ENCODE measurements at regions not wholly inside any gene's neighbourhood (a gene's known extent, or its start where the extent isn't known, plus 50 kb on each side); places are given as distances from the start of the nearest gene placed in this dataset.

DNA sequence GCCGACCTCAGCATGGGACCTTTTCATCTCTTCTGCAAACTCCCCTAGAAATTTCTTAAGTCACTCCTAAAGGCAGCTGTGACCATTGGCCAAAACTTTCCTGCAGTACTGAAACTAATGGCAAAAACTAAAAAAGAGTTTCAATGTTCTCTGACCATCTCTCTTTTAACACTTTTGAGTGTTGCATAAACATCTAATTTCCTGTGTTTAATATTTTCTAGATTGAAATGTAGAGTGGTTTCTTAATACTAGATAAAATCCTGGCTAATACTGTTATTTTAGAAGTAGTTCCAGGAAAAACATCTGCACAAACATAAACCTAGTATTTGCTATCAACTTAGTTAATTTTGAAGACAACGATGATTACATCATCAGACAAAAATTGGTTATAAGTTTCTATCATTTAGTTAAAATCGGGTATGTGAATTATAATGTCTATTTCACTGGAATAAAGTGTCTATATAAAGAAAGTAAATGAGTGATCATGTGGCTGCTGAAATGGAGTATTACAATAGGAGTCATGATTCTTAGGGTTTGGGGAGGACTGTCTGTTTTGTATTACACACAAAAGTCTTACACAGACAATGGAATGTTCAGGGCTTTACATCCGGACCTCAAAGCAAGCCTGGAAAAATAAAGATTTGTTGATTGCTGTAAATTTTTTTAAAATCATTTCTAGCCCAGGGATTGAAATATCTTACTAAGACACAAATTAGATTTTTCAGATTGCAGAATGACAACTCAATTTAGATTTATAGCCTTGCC, 1323.4 kb downstream of the C4orf33 start:
- Histone ChIP-seq H3K27me3 (ENCODE audit: control insufficient read depth in 2 of 2, insufficient read depth in 1 of 2, low read length in 1 of 2) (no peaks in the 10 kb centered on the region), H3K27ac (ENCODE audit: low read depth in 1 of 2, low read length in 1 of 2) (no peak overlapping the region), H3K4me3 (ENCODE audit: low read length in 2 of 2) (no peak overlapping the region), H3K4me1 (ENCODE audit: control insufficient read depth in 2 of 2, insufficient read depth in 2 of 2, low read length in 2 of 2) (no peaks in the 10 kb centered on the region), H3K9me3 (ENCODE audit: control insufficient read depth in 2 of 2, insufficient read depth in 1 of 2, low read length in 1 of 2) (no peaks in the 10 kb centered on the region), H3K36me3 (ENCODE audit: control insufficient read depth in 2 of 2, insufficient read depth in 2 of 2, low read length in 1 of 2) (no peaks in the 10 kb centered on the region)
- DNase-seq (ENCODE audit: low read depth in 6 of 9, low spot score in 9 of 9), result no peak
- 82% methylated on average over 4 of the region's 4 CpGs for WGBS

DNA sequence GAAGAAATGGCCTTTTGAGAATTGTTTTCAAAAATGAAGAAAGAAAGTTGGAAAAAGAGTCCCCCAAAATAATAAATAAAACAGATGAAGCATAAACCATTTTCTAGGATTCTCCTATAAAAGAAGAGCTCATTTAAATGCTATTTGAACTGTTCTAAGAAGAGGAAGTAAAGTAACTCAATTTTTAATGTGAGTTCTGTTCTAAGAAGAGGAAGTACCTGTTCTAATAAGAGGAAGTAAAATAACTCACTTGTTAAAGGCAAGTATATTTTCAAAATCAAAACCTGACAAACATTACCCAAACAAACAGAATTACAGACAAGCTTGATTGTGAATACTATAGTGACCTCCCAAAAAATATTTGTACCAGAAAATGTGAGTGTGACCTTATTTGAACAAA, 1326.3 kb downstream of the C4orf33 start:
- Histone ChIP-seq H3K36me3 (ENCODE audit: control insufficient read depth in 2 of 2, insufficient read depth in 2 of 2, low read length in 1 of 2) (no peaks in the 10 kb centered on the region), H3K27ac (ENCODE audit: low read depth in 1 of 2, low read length in 1 of 2) (no peak overlapping the region), H3K4me3 (ENCODE audit: low read length in 2 of 2) (no peak overlapping the region), H3K4me1 (ENCODE audit: control insufficient read depth in 2 of 2, insufficient read depth in 2 of 2, low read length in 2 of 2) (no peaks in the 10 kb centered on the region), H3K27me3 (ENCODE audit: control insufficient read depth in 2 of 2, insufficient read depth in 1 of 2, low read length in 1 of 2) (no peaks in the 10 kb centered on the region), H3K9me3 (ENCODE audit: control insufficient read depth in 2 of 2, insufficient read depth in 1 of 2, low read length in 1 of 2) (no peaks in the 10 kb centered on the region)
- no peak for DNase-seq (ENCODE audit: low read depth in 6 of 9, low spot score in 9 of 9)

DNA sequence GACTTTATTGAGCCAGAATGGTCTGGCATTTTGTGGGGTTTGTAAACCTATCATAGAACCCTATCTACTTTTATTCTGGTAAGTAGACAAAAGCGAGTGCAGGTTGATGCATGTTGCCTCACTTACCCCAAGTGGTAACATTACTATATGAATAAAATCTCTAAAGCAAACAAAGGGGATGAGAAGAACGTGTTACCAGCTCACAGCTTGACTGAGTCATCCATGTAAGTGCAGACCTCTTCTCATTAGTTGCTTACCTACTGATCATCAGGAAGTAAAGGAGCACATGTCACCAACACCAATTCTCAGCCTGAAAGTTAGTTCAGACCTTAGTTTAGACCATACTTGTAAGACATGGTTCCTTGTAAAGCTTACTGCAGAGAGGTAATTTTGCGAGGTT, 1328.3 kb downstream of the C4orf33 start:
- Histone ChIP-seq H3K4me3 (ENCODE audit: low read length in 2 of 2) (no peak overlapping the region), H3K4me1 (ENCODE audit: control insufficient read depth in 2 of 2, insufficient read depth in 2 of 2, low read length in 2 of 2) (no peaks in the 10 kb centered on the region), H3K27me3 (ENCODE audit: control insufficient read depth in 2 of 2, insufficient read depth in 1 of 2, low read length in 1 of 2) (no peaks in the 10 kb centered on the region), H3K27ac (ENCODE audit: low read depth in 1 of 2, low read length in 1 of 2) (no peak overlapping the region), H3K36me3 (ENCODE audit: control insufficient read depth in 2 of 2, insufficient read depth in 2 of 2, low read length in 1 of 2) (no peaks in the 10 kb centered on the region), H3K9me3 (ENCODE audit: control insufficient read depth in 2 of 2, insufficient read depth in 1 of 2, low read length in 1 of 2) (no peaks in the 10 kb centered on the region)
- WGBS, result 92% methylated on average over 3 of the region's 3 CpGs
- no peak for DNase-seq (ENCODE audit: low read depth in 6 of 9, low spot score in 9 of 9)

DNA sequence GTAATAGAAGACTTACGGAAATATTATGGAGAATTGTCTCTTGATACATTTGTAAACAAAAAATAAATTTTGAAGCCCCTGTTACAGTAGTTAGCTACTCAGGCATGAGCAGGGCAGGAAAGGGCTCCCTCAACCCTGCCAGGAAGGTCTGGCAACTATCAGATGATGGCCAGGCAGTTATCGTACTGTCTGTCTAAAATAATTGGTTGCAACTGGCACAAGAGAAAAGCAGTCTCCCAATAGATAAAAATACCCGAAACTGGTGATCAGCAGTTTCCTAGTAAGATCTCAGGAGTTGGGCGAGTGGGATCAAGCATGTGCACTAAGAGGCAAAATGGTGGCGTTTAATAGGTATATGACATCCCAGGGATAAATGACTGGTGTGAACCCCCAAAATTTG, 1336.3 kb downstream of the C4orf33 start:
- no peak for DNase-seq (ENCODE audit: low read depth in 6 of 9, low spot score in 9 of 9)
- Histone ChIP-seq H3K36me3 (ENCODE audit: control insufficient read depth in 2 of 2, insufficient read depth in 2 of 2, low read length in 1 of 2) (no peaks in the 10 kb centered on the region), H3K27ac (ENCODE audit: low read depth in 1 of 2, low read length in 1 of 2) (no peak overlapping the region), H3K9me3 (ENCODE audit: control insufficient read depth in 2 of 2, insufficient read depth in 1 of 2, low read length in 1 of 2) (no peaks in the 10 kb centered on the region), H3K4me1 (ENCODE audit: control insufficient read depth in 2 of 2, insufficient read depth in 2 of 2, low read length in 2 of 2) (no peaks in the 10 kb centered on the region), H3K4me3 (ENCODE audit: low read length in 2 of 2) (no peak overlapping the region), H3K27me3 (ENCODE audit: control insufficient read depth in 2 of 2, insufficient read depth in 1 of 2, low read length in 1 of 2) (no peaks in the 10 kb centered on the region)
- 93% methylated on average over 5 of the region's 5 CpGs for WGBS

DNA sequence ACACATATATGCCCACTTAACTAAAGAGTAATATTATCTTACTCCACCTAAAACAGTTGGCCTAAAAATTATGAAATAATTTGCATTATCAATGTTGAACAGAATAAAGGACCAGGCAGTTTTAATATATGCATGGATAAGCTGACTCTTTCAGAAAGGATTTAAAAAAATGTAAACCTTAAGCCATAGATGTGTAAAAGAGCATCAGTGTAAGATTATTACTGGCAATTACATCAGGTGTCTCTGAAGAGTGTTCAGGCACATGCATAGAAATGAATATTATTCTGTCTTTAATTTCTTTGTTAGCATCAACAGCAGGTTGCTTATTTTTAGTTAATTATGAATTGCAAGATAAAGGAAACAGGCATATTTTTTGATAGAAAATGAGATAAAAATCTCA, 1353.8 kb downstream of the C4orf33 start:
- no peaks in the 10 kb centered on the region for H3K27me3 ChIP-seq (ENCODE audit: control insufficient read depth in 2 of 2, insufficient read depth in 1 of 2, low read length in 1 of 2)
- H3K4me1 ChIP-seq (ENCODE audit: control insufficient read depth in 2 of 2, insufficient read depth in 2 of 2, low read length in 2 of 2), result no peaks in the 10 kb centered on the region
- H3K4me3 ChIP-seq (ENCODE audit: low read length in 2 of 2), result no peak overlapping the region
- no peaks in the 10 kb centered on the region for H3K36me3 ChIP-seq (ENCODE audit: control insufficient read depth in 2 of 2, insufficient read depth in 2 of 2, low read length in 1 of 2)
- no peak overlapping the region for H3K27ac ChIP-seq (ENCODE audit: low read depth in 1 of 2, low read length in 1 of 2)
- no peak for DNase-seq (ENCODE audit: low read depth in 6 of 9, low spot score in 9 of 9)
- peaks cover 0 to 9% of the 10 kb centered on the region in 2 donors for H3K9me3 ChIP-seq (ENCODE audit: control insufficient read depth in 2 of 2, insufficient read depth in 1 of 2, low read length in 1 of 2)

DNA sequence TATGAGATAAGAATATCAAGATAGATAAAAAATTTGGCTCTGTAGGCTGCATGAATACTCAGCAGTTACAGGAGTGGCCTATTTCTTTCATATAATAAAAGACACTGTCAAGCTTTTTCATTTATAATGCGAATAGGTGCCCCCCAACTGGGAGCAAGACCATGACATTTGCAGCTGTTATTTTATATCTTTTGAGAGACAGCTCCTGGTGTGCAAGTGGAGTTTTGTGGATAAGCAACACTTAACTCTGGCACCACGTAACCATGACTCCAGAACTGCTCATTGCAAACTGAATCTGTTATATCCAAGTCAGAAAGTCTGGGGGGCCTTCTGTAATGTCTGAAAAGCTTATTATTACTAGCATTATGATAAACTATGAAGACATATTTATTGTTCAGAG, 1372.4 kb downstream of the C4orf33 start:
- Histone ChIP-seq H3K4me3 (ENCODE audit: low read length in 2 of 2) (no peak overlapping the region), H3K4me1 (ENCODE audit: control insufficient read depth in 2 of 2, insufficient read depth in 2 of 2, low read length in 2 of 2) (no peaks in the 10 kb centered on the region), H3K9me3 (ENCODE audit: control insufficient read depth in 2 of 2, insufficient read depth in 1 of 2, low read length in 1 of 2) (no peaks in the 10 kb centered on the region), H3K27me3 (ENCODE audit: control insufficient read depth in 2 of 2, insufficient read depth in 1 of 2, low read length in 1 of 2) (no peaks in the 10 kb centered on the region), H3K36me3 (ENCODE audit: control insufficient read depth in 2 of 2, insufficient read depth in 2 of 2, low read length in 1 of 2) (no peaks in the 10 kb centered on the region), H3K27ac (ENCODE audit: low read depth in 1 of 2, low read length in 1 of 2) (no peak overlapping the region)
- 85% methylated on average over 2 of the region's 2 CpGs for WGBS
- no peak for DNase-seq (ENCODE audit: low read depth in 6 of 9, low spot score in 9 of 9)

DNA sequence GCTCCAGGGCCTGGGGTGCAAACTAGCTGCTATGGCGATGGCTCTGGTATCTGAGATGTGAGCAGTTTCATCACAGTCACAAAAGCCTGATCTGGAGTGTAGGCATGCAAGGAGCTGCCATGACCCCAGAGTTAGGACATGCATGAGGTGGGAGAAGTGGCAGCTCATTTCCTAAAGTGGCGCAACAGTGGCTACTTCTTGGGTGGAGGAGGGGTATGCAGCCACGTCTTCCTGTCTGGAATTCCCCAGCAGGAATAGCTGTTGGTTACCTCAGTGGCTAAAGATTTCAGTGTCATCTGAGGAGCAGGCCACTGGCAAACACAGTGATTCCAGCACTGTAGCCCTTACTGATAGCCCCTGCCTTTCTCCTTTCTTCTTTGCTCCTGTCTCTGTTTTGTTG, 1382.5 kb downstream of the C4orf33 start:
- DNase-seq (ENCODE audit: low read depth in 6 of 9, low spot score in 9 of 9), result no peak
- 83% methylated on average over 3 of the region's 3 CpGs for WGBS
- no peaks in the 10 kb centered on the region for H3K4me1 ChIP-seq (ENCODE audit: control insufficient read depth in 2 of 2, insufficient read depth in 2 of 2, low read length in 2 of 2)
- no peaks in the 10 kb centered on the region for H3K27me3 ChIP-seq (ENCODE audit: control insufficient read depth in 2 of 2, insufficient read depth in 1 of 2, low read length in 1 of 2)
- peaks cover 0 to 5% of the 10 kb centered on the region in 2 donors for H3K9me3 ChIP-seq (ENCODE audit: control insufficient read depth in 2 of 2, insufficient read depth in 1 of 2, low read length in 1 of 2)
- no peak overlapping the region for H3K4me3 ChIP-seq (ENCODE audit: low read length in 2 of 2)
- H3K27ac ChIP-seq (ENCODE audit: low read depth in 1 of 2, low read length in 1 of 2), result no peak overlapping the region
- H3K36me3 ChIP-seq (ENCODE audit: control insufficient read depth in 2 of 2, insufficient read depth in 2 of 2, low read length in 1 of 2), result no peaks in the 10 kb centered on the region

DNA sequence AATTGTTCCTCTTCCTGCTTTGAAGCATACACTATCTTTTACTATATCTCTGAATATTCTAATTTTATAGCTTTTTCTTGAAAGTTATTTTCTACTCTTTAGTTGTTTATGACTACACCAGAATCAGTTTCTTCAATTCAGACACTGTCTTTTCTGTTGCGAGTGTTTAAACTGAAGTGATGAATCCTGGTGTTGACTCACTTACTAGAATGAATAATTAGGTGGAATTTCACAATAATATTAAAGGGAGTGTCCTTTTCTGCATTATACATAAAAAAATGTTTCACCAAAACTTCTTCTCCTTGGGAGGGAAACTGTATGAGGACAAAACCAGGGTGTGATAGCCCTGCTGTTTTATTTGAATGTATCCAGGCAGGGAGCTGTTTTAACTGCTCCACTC, 1383.1 kb downstream of the C4orf33 start:
- DNase-seq (ENCODE audit: low read depth in 6 of 9, low spot score in 9 of 9), result no peak
- no peaks in the 10 kb centered on the region for H3K4me1 ChIP-seq (ENCODE audit: control insufficient read depth in 2 of 2, insufficient read depth in 2 of 2, low read length in 2 of 2)
- no peaks in the 10 kb centered on the region for H3K36me3 ChIP-seq (ENCODE audit: control insufficient read depth in 2 of 2, insufficient read depth in 2 of 2, low read length in 1 of 2)
- WGBS, result 95% methylated on average over 1 of the region's 1 CpG
- H3K4me3 ChIP-seq (ENCODE audit: low read length in 2 of 2), result no peak overlapping the region
- no peaks in the 10 kb centered on the region for H3K27me3 ChIP-seq (ENCODE audit: control insufficient read depth in 2 of 2, insufficient read depth in 1 of 2, low read length in 1 of 2)
- peaks cover 0 to 5% of the 10 kb centered on the region in 2 donors for H3K9me3 ChIP-seq (ENCODE audit: control insufficient read depth in 2 of 2, insufficient read depth in 1 of 2, low read length in 1 of 2)
- no peak overlapping the region for H3K27ac ChIP-seq (ENCODE audit: low read depth in 1 of 2, low read length in 1 of 2)

DNA sequence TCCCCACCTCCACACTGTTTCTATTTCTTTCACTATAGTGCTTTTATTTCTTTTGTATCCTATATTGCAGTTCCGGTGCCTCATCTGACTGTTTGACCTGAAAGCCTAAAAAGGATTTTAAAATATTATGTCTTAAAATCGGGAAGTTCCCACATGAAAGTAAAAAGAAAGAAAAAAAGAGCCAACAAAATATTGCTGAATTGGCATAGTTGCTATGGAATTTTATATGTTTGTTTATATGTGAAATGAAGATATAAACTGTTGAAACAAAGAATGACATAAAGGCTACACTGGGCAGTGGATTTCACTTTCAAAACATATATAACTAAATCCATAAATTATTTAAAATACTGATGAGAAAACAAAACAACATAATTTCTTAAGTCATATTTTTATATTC, 1383.7 kb downstream of the C4orf33 start:
- H3K27ac ChIP-seq (ENCODE audit: low read depth in 1 of 2, low read length in 1 of 2), result no peak overlapping the region
- WGBS, result 73% methylated on average over 2 of the region's 2 CpGs

More for the DNA sequence above, 1383.7 kb downstream of the C4orf33 start:
- H3K4me3 ChIP-seq (ENCODE audit: low read length in 2 of 2), result no peak overlapping the region
- DNase-seq (ENCODE audit: low read depth in 6 of 9, low spot score in 9 of 9), result no peak
- no peaks in the 10 kb centered on the region for H3K36me3 ChIP-seq (ENCODE audit: control insufficient read depth in 2 of 2, insufficient read depth in 2 of 2, low read length in 1 of 2)
- no peaks in the 10 kb centered on the region for H3K27me3 ChIP-seq (ENCODE audit: control insufficient read depth in 2 of 2, insufficient read depth in 1 of 2, low read length in 1 of 2)
- H3K9me3 ChIP-seq (ENCODE audit: control insufficient read depth in 2 of 2, insufficient read depth in 1 of 2, low read length in 1 of 2), result peaks cover 0 to 5% of the 10 kb centered on the region in 2 donors
- no peaks in the 10 kb centered on the region for H3K4me1 ChIP-seq (ENCODE audit: control insufficient read depth in 2 of 2, insufficient read depth in 2 of 2, low read length in 2 of 2)
